DOHH2 (cell line): ENCODE measurements at regions not wholly inside any gene's neighbourhood (a gene's known extent, or its start where the extent isn't known, plus 50 kb on each side); places are given as distances from the start of the nearest gene placed in this dataset.

ENCODE experiments used
- H3F3A ChIP-seq: fragments of 200-600 bp; sonication (generic), shearing (Covaris generic); 2 replicates; pipeline ENCODE4 v1.6.0; 2016; ENCODE audit warnings: antibody characterized with exemption, mild to moderate bottlenecking; ENCODE audit not compliant: control insufficient read depth, insufficient read depth
- H3K27ac ChIP-seq: fragments of 200-600 bp; sonication (generic); 2 replicates; pipeline ENCODE4 v1.5.1; 2014; ENCODE audit warnings: low read depth, mild to moderate bottlenecking, low read length, moderate library complexity
- H3K27me3 ChIP-seq: fragments of 200-600 bp; sonication (generic); 2 replicates; pipeline ENCODE4 v1.6.1; 2014; ENCODE audit warnings: mild to moderate bottlenecking, low read length, mixed read lengths; ENCODE audit not compliant: control insufficient read depth
- H3K36me3 ChIP-seq: fragments of 200-600 bp; sonication (generic); 2 replicates; pipeline ENCODE4 v1.6.1; 2014; ENCODE audit warnings: mild to moderate bottlenecking, low read length, moderate library complexity, mixed read lengths; ENCODE audit not compliant: control insufficient read depth
- H3K4me1 ChIP-seq: fragments of 200-600 bp; sonication (generic); 2 replicates; pipeline ENCODE4 v1.6.1; 2014; ENCODE audit warnings: mild to moderate bottlenecking, low read length, mixed read lengths; ENCODE audit not compliant: control insufficient read depth
- H3K4me2 ChIP-seq: fragments of 200-600 bp; sonication (generic); 2 replicates; pipeline ENCODE4 v1.6.0; 2014; ENCODE audit warnings: mild to moderate bottlenecking, low read length, moderate library complexity
- H3K4me3 ChIP-seq: fragments of 200-600 bp; sonication (generic); 2 replicates; pipeline ENCODE4 v1.5.1; 2014; ENCODE audit warnings: mild to moderate bottlenecking, low read length, mixed read lengths
- H3K79me2 ChIP-seq: fragments of 200-600 bp; sonication (generic); 2 replicates; pipeline ENCODE4 v1.6.1; 2014; ENCODE audit warnings: mild to moderate bottlenecking, low read length, mixed read lengths; ENCODE audit not compliant: control insufficient read depth
- H3K9me2 ChIP-seq: fragments of 200-600 bp; sonication (generic); replicated peaks from 2 replicates; pipeline ENCODE4 v1.6.1; 2014; ENCODE audit warnings: mild to moderate bottlenecking, low read length, mixed read lengths; ENCODE audit not compliant: control insufficient read depth
- H3K9me3 ChIP-seq: fragments of 200-600 bp; sonication (generic); 2 replicates; pipeline ENCODE4 v1.6.1; 2014; ENCODE audit warnings: antibody characterized with exemption, low read length, mixed read lengths; ENCODE audit not compliant: control insufficient read depth, insufficient read depth
- H4K20me1 ChIP-seq: fragments of 200-600 bp; sonication (generic); 2 replicates; pipeline ENCODE4 v1.6.0; 2014; ENCODE audit warnings: low read depth, mild to moderate bottlenecking, antibody characterized with exemption, low read length, moderate library complexity; ENCODE audit not compliant: control insufficient read depth, insufficient read depth
- CTCF ChIP-seq: fragments of 200-600 bp; sonication (generic); IDR thresholded peaks from one replicate; pipeline ENCODE4 v1.5.1; 2014; ENCODE audit warnings: antibody characterized with exemption, mild to moderate bottlenecking, low read depth, low read length; ENCODE audit not compliant: poor library complexity, severe bottlenecking
- EZH2phosphoT487 ChIP-seq: fragments of 200-600 bp; sonication (generic); IDR thresholded peaks from 2 replicates; pipeline ENCODE4 v1.6.1; 2017; ENCODE audit warnings: borderline replicate concordance, mild to moderate bottlenecking, antibody characterized with exemption, low read length, moderate library complexity, mixed read lengths

- H3K4me3 ChIP-seq: no peak overlapping the region
- H3K27ac ChIP-seq: no peak overlapping the region
- H3K9me2 ChIP-seq: no peaks in the 10 kb centered on the region
- H3K9me3 ChIP-seq: no peaks in the 10 kb centered on the region
- no peaks in the 10 kb centered on the region for H3K4me1 ChIP-seq
- no peaks in the 10 kb centered on the region for H4K20me1 ChIP-seq
- H3K27me3 ChIP-seq: no peaks in the 10 kb centered on the region
- H3K36me3 ChIP-seq: no peaks in the 10 kb centered on the region
- no peaks in the 10 kb centered on the region for H3K79me2 ChIP-seq
- H3F3A ChIP-seq: no peaks in the 10 kb centered on the region
- TF ChIP-seq EZH2phosphoT487 (no peak), CTCF (no peak)
- H3K4me2 ChIP-seq: no peak overlapping the region
These were observed 120.7 kb upstream of the ZC3H15 start for GRCh38 chr2:186365406-186365805.

GRCh38 chr2:186379052-186379451 is 107.0 kb upstream of the ZC3H15 start:
- TF ChIP-seq EZH2phosphoT487 (no peak), CTCF (no peak)
- Histone ChIP-seq H3K9me2 (no peaks in the 10 kb centered on the region), H4K20me1 (no peaks in the 10 kb centered on the region), H3K79me2 (no peaks in the 10 kb centered on the region), H3K27ac (no peak overlapping the region), H3K4me2 (no peak overlapping the region), H3K4me1 (no peaks in the 10 kb centered on the region), H3K27me3 (no peaks in the 10 kb centered on the region), H3K4me3 (no peak overlapping the region), H3K9me3 (no peaks in the 10 kb centered on the region), H3K36me3 (no peaks in the 10 kb centered on the region), H3F3A (no peaks in the 10 kb centered on the region)

GRCh38 chr2:186380805-186381204 is 105.3 kb upstream of the ZC3H15 start:
- H3K27me3 ChIP-seq: no peaks in the 10 kb centered on the region
- no peak overlapping the region for H3K4me2 ChIP-seq
- H3F3A ChIP-seq: no peaks in the 10 kb centered on the region
- no peaks in the 10 kb centered on the region for H3K9me2 ChIP-seq
- no peaks in the 10 kb centered on the region for H3K36me3 ChIP-seq
- no peak overlapping the region for H3K27ac ChIP-seq
- H3K79me2 ChIP-seq: no peaks in the 10 kb centered on the region
- no peak overlapping the region for H3K4me3 ChIP-seq
- no peaks in the 10 kb centered on the region for H4K20me1 ChIP-seq
- TF ChIP-seq CTCF (no peak), EZH2phosphoT487 (no peak)
- H3K9me3 ChIP-seq: peaks cover 7% of the 10 kb centered on the region; the same call in 1 of the 2 replicates
- H3K4me1 ChIP-seq: no peaks in the 10 kb centered on the region

GRCh38 chr2:186381573-186381972 is 104.5 kb upstream of the ZC3H15 start:
- Histone ChIP-seq H3K4me2 (no peak overlapping the region), H3K9me2 (no peaks in the 10 kb centered on the region), H3K27ac (no peak overlapping the region)

More at GRCh38 chr2:186381573-186381972, 104.5 kb upstream of the ZC3H15 start:
- no peaks in the 10 kb centered on the region for H3K4me1 ChIP-seq
- peaks cover 10% of the 10 kb centered on the region; the same call in 1 of the 2 replicates for H3K9me3 ChIP-seq
- no peak for TF ChIP-seq CTCF
- no peaks in the 10 kb centered on the region for H3K27me3 ChIP-seq
- no peaks in the 10 kb centered on the region for H3K36me3 ChIP-seq
- H3F3A ChIP-seq: no peaks in the 10 kb centered on the region
- no peak overlapping the region for H3K4me3 ChIP-seq
- no peaks in the 10 kb centered on the region for H3K79me2 ChIP-seq
- H4K20me1 ChIP-seq: no peaks in the 10 kb centered on the region
